ENCODE measurements at regions not wholly inside any gene's neighbourhood (a gene's known extent, or its start where the extent isn't known, plus 50 kb on each side); places are given as distances from the start of the nearest gene placed in this dataset.

- TF ChIP-seq POLR2AphosphoS5 (IDR thresholded peaks at IDR 0.05; ENCODE audit: low read depth, low read length): no peak
- no peak for TF ChIP-seq SIN3A (IDR thresholded peaks at IDR 0.05; ENCODE audit: borderline replicate concordance, insufficient read depth, low read length)
- no peak for TF ChIP-seq REST (IDR thresholded peaks at IDR 0.05; ENCODE audit: insufficient read depth in 1 of 2, low read depth in 2 of 2, low read length in 2 of 2)
- TF ChIP-seq FOXP2 (optimal IDR thresholded peaks at IDR 0.05; ENCODE audit: borderline replicate concordance, extremely low read depth, extremely low read length, insufficient read depth): no peak
- TF ChIP-seq TAF1 (IDR thresholded peaks at IDR 0.05; ENCODE audit: borderline replicate concordance, insufficient read depth, low read length): no peak
Observed at GRCh38 chrX:122906726-122907125, 277.4 kb upstream of the GRIA3 start.

Measured in PFSK-1 (cell line).